T-helper 9 cell (primary cell): ENCODE measurements at regions not wholly inside any gene's neighbourhood (a gene's known extent, or its start where the extent isn't known, plus 50 kb on each side); places are given as distances from the start of the nearest gene placed in this dataset.

ENCODE experiments used
- DNase-seq: peaks from one replicate; pipeline ENCODE4 v3.0.0-alpha.2; 2020

DNA sequence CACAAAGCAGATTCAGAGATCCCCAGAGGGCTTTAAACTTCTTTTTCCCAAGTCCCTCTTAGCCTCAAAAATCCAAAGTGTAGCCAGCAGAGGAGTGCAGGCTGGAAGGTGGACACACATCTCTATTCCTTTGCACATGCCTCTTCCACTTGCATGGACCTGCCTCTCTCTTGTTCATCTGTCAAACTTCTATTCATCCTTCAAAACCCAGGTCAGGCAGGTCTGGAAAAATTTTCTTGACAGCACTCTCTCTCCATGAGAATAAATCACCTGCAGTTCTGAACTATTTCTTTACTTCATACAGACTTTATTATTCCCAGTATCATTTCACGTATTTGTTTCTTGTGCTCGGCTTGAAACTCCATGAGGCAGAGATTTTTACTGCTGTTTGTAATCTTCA is 127.5 kb downstream of the SS18 start:
- DNase-seq = no peak

DNA sequence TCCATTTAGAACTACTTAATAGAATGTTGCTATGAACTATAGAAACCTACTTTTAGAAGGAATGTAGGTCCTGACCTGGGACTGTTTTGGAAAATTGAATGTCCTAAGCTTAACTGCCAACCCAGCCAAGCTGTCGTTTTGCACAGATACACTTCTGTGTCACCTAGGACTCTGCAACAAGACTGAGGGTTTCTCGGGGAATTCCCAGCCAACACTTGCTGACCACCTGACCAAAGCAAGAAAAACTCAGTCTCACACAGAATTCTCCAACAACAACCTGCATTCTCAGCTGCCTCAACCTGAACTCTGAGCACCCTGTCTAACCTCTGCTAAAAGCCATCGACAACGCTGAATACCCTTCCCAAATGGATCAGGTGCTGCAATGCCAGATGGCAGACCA is 128.2 kb downstream of the SS18 start:
- no peak for DNase-seq

DNA sequence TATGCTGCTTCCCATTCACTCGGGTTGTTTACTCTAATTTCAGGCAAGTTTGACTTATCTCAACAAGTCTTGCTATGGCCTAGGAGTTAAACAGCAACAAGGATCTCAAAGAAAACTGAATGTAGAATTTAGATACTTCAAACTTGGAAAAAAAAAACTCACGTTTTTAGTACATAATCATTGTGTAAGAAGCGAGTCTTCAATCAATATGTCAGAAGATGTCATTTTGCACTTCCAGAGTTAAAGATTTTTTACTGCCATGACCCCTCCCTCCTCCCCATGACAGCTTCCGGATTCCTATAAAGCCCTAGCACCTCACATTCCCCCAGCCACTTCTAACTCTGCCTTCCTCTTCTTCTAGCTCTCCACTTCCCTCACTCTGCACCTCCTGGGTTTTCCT is 133.4 kb downstream of the SS18 start:
- DNase-seq = no peak

DNA sequence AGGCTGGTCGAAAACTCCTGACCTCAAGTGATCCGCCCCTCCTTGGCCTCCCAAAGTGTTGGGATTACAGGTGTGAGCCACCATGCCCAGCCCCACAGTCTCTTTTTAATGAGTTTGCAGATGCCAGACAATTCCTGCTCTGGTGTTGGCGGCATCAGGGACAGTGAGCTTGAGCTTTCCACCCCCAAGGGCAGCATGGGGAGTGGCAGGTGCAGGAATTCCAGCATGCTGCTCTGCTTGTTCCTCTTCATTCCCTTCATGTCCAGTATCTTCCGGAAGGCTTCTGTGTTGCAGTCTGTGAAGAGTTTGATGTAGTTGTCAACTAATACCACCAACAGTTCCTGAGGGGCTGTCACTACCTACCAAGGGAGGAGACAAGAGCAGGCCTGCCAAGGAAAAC is 137.3 kb downstream of the SS18 start:
- no peak for DNase-seq

DNA sequence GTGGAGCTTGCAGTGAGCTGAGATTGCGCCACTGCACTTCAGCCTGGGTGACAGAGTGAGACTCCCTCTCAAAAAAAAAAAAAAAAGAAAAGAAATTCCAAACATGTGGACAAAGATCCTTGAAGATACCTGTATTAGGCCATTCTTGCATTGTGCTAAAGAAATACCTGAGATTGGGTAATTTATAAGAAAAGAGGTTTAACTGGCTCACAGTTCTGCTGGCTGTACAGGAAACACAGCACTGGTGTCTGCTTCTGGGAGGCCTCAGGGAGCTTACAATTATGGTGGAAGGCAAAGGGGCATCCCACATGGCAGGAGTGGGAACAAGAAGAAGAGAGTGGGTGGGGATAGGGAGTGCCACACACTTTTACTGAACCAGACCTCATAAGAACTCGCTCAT is 140.1 kb downstream of the SS18 start:
- DNase-seq = no peak

DNA sequence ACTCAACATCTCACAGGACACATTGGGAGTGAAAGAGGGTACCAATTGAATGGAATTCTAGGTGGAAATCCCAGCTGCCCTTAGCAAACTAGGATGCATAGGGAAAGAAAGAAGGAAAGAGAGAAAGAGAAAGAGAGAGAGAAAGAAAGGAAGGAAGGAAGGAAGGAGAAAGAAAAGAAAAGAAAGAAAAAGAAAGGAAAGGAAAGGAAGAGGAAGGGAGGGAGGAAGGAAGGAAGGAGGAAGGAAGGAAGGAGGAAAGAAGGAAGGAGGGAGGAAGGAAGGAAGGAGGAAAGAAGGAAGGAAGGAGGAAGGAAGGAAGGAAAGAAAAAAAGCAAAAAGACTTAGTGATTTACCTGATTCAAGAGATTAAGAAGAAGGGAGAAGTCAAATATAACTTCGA is 143.9 kb downstream of the SS18 start:
- no peak for DNase-seq

DNA sequence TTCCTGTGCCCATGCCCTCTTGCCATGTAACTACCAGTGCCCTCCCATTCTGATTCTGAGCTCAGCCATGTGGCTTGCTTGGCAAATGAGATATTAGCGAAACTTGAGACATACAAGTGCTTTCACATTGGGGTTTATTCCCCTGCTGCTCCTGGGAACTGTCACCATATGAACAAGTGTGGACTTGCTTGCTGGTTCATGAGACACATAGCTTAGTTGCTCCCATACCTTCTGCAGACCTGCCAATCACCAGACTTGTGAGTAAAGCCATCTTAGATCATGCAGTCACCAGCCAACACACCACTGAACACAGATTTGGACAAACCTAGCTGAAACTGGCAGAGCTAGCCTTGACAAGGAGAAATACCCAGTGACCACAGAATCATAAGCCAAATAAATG is 155.1 kb downstream of the SS18 start:
- no peak for DNase-seq

DNA sequence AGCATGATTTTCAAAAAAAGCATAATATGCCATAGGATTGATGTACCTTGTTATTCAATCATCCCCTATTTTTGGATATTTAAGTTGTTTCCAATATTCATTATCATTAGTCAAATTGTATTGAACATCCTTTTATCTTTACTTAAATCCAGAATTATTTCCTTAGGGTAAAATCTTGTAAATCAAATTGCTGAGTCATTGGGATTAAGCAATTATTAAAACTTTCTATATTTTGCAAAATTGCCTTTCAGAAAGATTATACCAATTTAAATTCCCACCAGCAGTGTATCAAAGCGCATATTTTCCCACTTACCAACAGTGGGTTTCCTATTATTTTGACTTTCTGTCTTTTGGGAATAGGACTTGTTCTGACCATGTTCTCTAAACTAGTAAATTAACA is 159.3 kb downstream of the SS18 start:
- no peak for DNase-seq

DNA sequence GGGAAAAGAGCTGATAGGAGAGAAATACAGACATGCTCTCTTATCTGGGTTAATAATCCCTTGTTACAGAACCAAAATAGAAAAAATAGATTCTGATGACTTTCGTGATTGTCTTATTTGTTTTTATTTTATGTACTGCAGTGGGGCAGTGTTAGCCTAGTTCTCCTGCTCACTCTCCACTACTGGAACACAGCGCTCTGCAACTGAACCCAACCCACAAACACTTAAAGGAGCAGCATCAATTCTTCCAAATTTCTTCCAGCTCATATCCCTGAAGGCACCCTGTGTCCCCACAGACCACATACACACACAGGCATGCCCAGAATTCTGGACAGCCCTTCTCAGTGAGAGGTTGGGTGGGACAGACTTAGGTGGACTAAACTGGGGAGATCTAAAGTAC is 160.6 kb downstream of the SS18 start:
- DNase-seq = no peak

DNA sequence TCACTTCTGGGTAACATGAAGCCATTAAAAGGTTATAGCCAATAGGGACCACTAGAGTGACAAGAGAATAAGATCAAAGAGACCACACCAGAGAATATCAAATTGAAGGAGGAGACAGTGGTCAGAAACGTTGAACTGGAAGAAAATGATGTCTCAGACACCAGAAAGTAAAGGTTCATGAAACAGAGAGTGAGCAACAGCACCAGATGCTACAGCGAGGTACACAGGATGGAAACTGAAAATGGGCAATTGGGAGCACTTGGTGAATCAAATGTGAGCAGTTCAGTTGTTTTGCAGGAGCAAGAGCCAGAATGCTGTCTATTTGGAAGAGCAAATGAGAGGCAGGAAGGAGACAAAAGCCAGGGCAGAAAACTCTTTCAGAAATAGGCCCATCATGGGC is 162.6 kb downstream of the SS18 start:
- no peak for DNase-seq

DNA sequence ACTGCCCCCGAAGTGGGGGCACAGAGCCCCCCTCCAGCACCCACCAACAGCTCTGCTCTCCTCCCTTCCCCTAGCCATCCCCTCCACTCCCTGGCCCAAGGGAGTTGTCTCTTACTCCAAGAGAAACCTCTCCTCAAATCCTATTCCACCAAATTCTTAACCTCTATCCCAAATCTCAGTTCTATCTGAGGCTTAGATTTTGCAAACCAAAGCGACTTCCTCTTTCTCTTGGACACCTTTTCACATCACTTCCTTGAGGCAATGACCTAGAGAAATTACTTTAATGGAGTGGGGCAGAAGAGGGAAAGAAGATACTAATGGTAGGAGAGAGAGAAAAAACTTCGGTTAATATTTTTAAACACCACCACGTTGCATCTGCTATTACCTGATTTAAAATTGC is 167.2 kb downstream of the SS18 start:
- no peak for DNase-seq

DNA sequence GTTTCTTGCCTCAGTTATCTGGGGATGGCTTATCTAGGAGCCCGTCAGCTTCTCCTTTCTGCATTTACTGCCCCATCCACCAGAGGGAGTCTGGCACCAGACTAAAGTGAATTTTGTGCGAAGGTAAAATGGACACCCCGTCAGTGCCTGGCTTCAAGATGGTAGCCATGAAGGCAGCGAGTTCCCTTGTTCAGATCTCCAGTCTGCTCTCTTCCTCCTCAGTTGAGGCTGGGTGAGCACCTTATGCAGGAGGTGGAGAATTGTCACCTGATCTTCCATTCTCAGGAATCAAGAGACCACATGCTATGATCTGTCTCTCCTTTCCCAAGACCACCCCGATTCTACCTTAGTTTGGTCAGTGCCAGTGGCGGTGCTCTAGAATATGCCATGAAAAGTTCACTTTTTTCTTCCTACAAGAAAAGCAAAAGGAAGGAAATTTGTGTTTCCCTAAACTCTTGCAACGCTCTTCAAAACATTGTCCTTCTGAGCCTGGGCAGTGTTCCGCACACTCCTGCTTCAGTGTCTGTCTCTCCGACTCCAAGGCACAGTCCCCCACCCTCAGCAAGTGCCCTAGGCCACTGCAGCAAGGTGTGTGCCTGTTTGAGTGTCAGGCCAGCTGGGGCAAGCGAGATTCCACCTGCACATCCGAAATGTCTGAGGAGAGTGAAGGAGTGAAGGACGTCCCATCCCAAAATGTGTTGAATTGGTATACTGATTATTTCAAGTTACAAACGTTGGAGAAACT is 168.6 kb downstream of the SS18 start:
- DNase-seq = peak; percentile 8

DNA sequence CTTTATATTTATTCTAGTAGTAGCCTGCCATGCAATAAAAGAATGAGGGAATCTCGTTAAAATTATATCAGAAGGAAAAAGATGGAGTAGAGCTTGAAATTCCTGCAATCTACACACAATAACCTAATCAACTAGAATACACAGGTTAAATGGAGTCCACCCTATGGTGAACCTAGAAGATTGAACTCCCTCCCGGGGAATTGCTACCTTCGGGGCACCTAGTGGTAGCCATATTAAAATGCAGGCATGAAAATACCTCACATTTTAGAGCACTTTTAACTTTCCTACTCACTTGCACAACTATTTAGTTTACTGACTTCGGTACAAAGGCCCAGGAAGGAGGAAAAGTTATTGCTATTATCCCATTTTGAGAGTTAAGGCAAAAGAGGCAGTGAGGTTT is 174.5 kb downstream of the SS18 start:
- DNase-seq = no peak

DNA sequence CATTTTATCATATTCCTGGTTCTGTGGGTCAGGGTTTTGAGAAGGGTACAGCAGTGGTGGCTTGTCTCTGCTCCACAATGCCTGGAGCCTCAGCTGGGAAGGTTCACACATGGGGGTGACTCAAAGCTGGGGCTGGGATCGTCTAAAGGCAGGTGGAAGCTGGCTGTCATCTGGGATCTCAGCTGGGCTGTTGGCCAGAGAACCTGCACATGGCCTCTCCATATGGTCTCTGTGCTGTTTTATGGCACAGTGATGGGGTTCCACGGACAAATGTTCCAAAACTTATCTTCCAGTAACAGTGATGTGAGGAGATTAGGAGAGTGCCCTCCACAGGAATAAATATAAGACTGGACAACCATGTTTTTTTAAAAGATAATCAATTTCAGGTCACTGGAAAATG is 191.4 kb downstream of the SS18 start:
- DNase-seq = no peak

DNA sequence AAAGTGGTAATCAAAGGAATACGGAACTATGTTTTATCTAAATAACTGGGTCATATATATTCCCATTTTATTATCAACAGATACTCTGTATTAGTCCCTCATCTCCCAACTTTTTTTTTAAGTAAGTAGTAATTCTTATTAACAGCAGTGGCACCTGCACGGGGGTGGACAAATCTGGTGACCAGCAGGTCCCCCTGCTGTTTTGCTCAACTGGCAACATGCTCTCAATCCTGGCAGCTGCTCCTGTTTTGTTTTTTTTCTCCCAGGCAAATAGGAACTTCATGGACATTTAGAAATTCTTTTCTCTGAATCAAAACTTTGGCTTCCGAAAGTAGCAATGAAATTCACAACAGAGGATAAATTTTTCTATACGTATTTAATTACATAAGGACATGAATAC is 193.5 kb downstream of the SS18 start:
- DNase-seq = no peak

DNA sequence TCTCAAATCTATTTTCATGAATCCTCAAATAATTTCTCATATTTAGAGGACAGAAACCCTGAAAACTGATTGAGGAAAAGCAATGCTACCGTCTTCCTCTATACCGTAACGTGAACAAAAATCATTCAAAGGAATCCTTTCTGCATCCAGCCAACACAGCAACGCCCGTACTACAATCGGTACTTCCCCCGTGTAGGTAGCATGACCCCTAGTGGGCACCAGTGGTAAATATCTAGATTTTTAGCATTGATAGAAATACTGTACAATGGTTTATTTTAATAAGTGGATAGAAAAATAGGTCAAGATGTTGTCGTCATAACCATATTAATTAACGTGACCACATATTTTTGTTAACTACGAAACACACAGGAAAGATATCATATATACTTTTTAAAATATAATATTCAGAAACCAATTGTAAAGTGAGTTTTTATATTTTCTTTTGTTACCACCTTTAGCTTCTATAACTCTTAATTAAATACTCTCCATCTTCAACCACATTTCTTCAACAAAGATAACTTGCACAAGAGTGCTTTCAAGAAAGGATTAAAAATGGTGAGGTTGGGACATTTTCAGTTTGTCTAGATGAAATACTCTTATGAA is 194.1 kb downstream of the SS18 start:
- DNase-seq = no peak

DNA sequence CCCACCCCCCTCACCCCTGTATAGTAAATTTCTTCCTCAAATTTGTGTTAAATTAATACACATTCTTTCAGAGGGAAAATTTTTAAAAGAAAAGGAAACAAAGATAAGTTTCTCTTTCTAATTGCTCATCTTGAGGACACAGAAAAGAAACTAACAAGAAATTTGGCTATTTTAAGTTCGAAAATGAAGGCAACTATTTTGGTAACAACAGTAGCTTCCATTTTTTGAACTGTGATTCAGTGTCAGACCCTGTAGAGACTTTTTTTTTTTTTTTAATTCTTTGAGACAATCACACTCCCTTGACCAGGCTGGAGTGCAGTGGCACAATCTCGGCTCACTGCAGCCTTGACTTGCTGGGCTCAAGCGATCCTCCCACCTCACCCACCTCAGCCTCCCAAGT is 194.9 kb downstream of the SS18 start:
- no peak for DNase-seq

DNA sequence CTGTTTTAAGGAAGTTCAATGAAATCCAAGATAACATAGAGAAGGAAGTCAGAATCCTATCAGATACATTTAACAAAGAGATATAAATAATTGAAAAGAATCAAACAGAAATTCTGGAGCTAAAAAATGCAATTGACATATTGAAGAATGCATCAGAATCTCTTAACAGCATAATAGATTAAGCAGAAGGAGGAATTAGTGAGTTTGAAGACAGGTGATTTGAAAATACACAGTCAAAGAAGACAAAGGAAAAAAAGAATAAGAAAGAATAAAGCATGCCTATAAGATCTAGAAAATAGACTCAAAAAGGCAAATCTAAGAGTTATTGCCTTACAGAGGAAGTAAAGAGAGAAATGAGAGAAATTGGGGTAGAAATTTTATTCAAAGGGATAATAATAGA is 204.1 kb downstream of the SS18 start:
- DNase-seq = no peak

DNA sequence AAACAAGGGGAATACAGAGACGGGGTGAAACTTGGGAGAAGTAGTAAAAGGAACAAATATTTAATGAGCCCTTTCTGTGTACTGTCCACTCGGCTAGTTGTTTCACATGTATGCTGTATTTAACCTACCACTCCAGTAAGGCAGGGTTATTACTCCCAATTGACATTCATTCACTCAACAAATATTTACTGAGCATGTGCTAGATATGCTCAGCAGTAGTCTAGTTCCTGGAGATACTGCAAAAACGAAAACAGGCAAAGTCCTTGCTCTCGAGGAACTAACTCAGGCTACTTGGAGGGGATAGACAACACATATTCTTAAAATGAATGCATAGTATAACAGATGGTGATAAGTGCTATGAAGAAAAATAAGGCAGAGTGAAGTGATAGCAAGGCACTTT is 207.3 kb downstream of the SS18 start:
- no peak for DNase-seq

DNA sequence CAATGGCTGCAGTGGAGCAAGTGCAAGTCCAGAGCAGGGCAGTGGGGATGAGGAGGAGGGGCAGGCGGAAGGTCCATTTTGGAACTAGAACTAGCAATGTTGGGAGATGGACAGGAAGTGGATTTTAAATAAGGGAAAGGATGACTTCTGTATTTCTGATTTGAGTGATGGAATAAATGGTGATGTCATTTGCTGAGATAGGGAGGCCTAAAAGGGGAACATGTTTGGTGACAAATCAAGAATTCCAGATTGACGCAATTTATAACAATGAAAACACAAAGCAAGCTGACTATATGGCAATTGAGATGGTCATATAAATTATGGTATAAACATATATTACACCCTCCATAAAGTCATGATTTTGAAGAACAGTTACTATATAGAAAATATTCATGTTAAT is 209.3 kb downstream of the SS18 start:
- no peak for DNase-seq

DNA sequence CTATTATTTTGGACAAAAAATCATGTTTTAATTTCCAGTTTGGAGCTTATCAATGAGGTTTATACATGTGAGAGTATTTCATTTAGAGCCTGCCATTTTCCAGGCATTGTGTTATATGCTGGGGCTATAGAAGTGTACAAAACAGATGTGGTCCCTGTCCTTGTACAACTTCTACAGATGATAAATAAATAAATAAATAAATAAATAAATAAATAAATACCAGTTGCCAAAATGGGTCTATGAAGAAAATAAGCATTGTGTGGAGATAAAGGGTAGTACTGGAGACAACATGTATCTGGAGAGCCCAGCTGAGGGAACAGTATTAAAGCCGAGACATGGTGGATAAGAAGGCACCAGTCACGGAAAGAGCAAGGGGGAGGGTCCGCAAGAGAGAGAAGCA is 210.0 kb downstream of the SS18 start:
- no peak for DNase-seq

DNA sequence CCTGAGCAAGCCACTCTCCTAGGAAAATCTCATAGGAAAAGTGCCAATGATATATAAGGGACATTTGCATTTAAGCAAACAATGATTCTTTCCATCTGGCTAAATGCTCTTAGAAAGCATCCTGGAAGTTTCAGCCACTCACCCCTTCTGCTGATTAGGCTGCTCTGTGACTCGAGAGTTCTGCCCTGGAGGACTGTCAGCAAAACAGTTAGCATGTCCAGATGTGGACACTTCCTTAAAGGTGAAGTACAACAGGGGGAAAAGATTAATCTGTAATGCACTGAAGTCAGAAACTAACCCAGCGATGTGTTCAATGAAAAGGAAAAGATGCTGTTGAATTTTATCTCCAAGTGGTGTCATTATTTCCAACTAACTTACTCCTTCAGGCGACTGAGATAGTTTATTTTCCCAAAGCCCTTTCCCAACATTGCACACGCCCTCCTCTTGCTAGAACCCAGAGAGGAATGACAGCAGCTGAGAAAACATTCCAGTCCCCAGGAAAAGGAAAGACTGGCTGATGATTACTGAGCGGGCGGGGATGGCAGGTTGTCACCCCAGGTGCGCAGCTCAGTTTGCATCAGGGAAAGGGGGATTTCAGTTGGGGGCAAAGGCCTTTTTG is 214.0 kb downstream of the SS18 start:
- no peak for DNase-seq

DNA sequence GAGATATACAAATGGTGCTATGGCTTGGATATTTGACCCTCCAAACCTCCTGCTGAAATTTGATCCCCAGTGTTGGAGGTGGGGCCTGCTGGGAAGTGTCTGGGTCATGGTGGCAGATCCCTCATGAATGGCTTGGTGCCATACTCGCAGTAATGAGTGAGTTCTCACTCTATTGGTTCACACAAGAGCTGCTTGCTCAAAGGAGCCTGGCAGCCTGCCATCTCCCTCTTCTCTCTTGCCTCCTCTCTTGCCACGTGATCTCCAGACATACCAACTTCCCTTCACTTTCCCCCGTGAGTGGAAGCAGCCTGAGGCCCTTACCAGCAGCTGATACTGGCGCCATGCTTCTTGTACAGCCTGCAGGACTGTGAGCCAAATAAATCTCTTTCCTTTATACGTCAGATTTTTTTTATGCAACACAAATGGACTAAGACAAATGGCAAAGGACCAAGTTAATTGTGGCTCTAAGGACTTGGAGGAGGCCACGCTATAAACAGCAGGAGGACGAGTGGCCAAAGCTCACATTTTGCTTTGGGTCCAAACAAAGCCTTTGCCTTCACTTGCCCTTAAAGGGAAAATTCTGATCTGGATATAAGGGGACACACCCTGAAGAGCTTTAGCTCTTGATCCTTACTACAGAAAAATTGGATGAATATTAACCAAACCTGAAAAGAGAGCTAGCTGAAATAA is 214.7 kb downstream of the SS18 start:
- no peak for DNase-seq

DNA sequence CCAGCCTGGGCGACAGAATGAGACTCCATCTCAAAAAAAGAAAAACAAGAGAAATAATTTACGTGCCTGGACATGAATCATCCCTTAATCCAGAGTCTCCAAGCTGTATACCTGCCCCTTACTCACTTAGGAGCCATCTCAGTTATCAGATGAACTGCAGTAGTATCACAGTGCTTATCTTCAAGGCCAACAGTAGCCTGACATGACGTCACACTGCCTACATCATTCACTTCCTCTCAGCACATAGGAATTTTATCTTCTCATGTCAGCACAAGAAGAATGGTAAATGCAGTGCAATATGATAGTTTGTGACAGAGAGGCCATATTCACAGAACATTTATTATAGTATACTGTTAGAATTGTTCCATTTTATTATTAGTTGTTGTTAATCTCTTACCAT is 216.6 kb downstream of the SS18 start:
- DNase-seq = no peak
